HL-60 (cell line): ENCODE measurements at regions not wholly inside any gene's neighbourhood (a gene's known extent, or its start where the extent isn't known, plus 50 kb on each side); places are given as distances from the start of the nearest gene placed in this dataset.

Experiments
- DNase-seq, 2 experiments: peaks; one replicate each; pipeline ENCODE4 v3.0.0-alpha.2; 2010 to 2020; ENCODE audit warnings: low read depth in 1 of 2, low spot score in 1 of 2
- H3K27ac ChIP-seq: fragments of 250-450 bp; sonication (Bioruptor Pico); replicated peaks from 2 replicates; pipeline ENCODE4 v1.5.1; 2020; ENCODE audit warnings: mild to moderate bottlenecking, moderate library complexity
- H3K27me3 ChIP-seq: fragments of 250-450 bp; sonication (Bioruptor Pico); 2 replicates; pipeline ENCODE4 v1.5.1; 2021; ENCODE audit warnings: mild to moderate bottlenecking, moderate library complexity; ENCODE audit not compliant: insufficient read depth, poor library complexity, severe bottlenecking
- H3K4me3 ChIP-seq: replicated peaks from 2 replicates; pipeline ENCODE4 v1.5.1; 2011; ENCODE audit warnings: mild to moderate bottlenecking, control low read depth, low read length; ENCODE audit not compliant: insufficient read depth
- CTCF ChIP-seq: IDR thresholded peaks from one replicate; pipeline ENCODE4 v1.5.1; 2011; ENCODE audit warnings: low read length, control low read depth, inconsistent platforms; ENCODE audit not compliant: insufficient read depth
- GABPA ChIP-seq: IDR thresholded peaks from 2 replicates; pipeline ENCODE4 v1.6.1; 2012; ENCODE audit warnings: low read depth
- POLR2AphosphoS5 ChIP-seq: IDR thresholded peaks from 2 replicates; pipeline ENCODE4 v1.6.1; 2012; ENCODE audit warnings: low read depth
- REST ChIP-seq: IDR thresholded peaks from 2 replicates; pipeline ENCODE4 v1.6.1; 2012; ENCODE audit warnings: low read depth; ENCODE audit not compliant: insufficient replicate concordance
- SPI1 ChIP-seq: IDR thresholded peaks from 2 replicates; pipeline ENCODE4 v1.6.1; 2012; ENCODE audit warnings: low read depth, mild to moderate bottlenecking, borderline replicate concordance

GRCh38 chr5:121741156-121741555 is 110.5 kb upstream of the FTMT start:
- DNase-seq, result no peak
- Histone ChIP-seq H3K27ac (no peak overlapping the region), H3K27me3 (no peaks in the 10 kb centered on the region), H3K4me3 (no peak overlapping the region)
- no peak for TF ChIP-seq REST

GRCh38 chr5:121744577-121744976 is 107.1 kb upstream of the FTMT start:
- Histone ChIP-seq H3K27me3 (no peaks in the 10 kb centered on the region), H3K27ac (no peak overlapping the region), H3K4me3 (no peak overlapping the region)
- TF ChIP-seq CTCF, result no peak
- TF ChIP-seq SPI1, result no peak
- TF ChIP-seq REST, result no peak
- no peak for TF ChIP-seq GABPA
- TF ChIP-seq POLR2AphosphoS5, result no peak
- no peak for DNase-seq

- H3K27ac ChIP-seq, result no peak overlapping the region
- no peak overlapping the region for H3K4me3 ChIP-seq
- H3K27me3 ChIP-seq, result no peaks in the 10 kb centered on the region
- TF ChIP-seq REST, result no peak
- TF ChIP-seq CTCF, result no peak
- no peak for TF ChIP-seq SPI1
- no peak for TF ChIP-seq POLR2AphosphoS5
- no peak for TF ChIP-seq GABPA
- DNase-seq, result no peak
Measured at GRCh38 chr5:121745407-121745806, 106.3 kb upstream of the FTMT start.

GRCh38 chr5:121746763-121747162 is 104.9 kb upstream of the FTMT start:
- H3K27ac ChIP-seq, result no peak overlapping the region
- no peaks in the 10 kb centered on the region for H3K27me3 ChIP-seq
- no peak for TF ChIP-seq GABPA
- no peak for TF ChIP-seq SPI1
- TF ChIP-seq POLR2AphosphoS5, result no peak
- TF ChIP-seq REST, result no peak
- TF ChIP-seq CTCF, result no peak
- DNase-seq, result no peak
- H3K4me3 ChIP-seq, result no peak overlapping the region
